A549 (cell line): ENCODE measurements at regions not wholly inside any gene's neighbourhood (a gene's known extent, or its start where the extent isn't known, plus 50 kb on each side); places are given as distances from the start of the nearest gene placed in this dataset.

Experiments
- ATAC-seq, 2 experiments: fragments of 200-7000 bp in 1 of 2; fragments of >200 bp in 1 of 2; cut with Nextera tagmentation in 1 of 2; cut with Tn5 transposase in 1 of 2; 3 replicates each; pipeline versions ENCODE4 v1.8.0 to v1.9.1; 2018 to 2020; ENCODE audit warnings: mild to moderate bottlenecking in 1 of 2, moderate library complexity in 1 of 2
- CTCF ChIA-PET: fragments of 300-600 bp; sonication (Branson Sonifier 250); formaldehyde crosslinking; extraction: SDS; loops from one replicate; lab custom pipeline; 2021; ENCODE audit warnings: antibody characterized with exemption, inconsistent platforms; lab: Yijun Ruan, JAX
- POLR2A ChIA-PET: fragments of 350-600 bp; formaldehyde crosslinking; extraction: SDS; loops from one replicate; lab custom pipeline; 2021; ENCODE audit warnings: antibody characterized with exemption, inconsistent platforms; lab: Yijun Ruan, JAX
- DNase-seq, 2 experiments: peaks; one replicate each; pipeline versions ENCODE4 v3.0.0 to v3.0.0-alpha.2; 2011 to 2016; ENCODE audit warnings: low read depth in 1 of 2, low spot score in 1 of 2
- FAIRE-seq: peaks from 2 replicates; lab custom pipeline; 2011; peaks lifted over from hg19 to GRCh38; lab: Jason Lieb, UNC
- H3K27ac ChIP-seq, 2 experiments: fragments of >200 bp; sonication (Bioruptor Twin); formaldehyde crosslinking; 3 replicates each; pipeline ENCODE4 v1.5.1; 2016 to 2017
- H3K4me1 ChIP-seq: fragments of >200 bp; sonication (Bioruptor Twin); formaldehyde crosslinking; 3 replicates; pipeline ENCODE4 v1.6.1; 2016
- H3K4me2 ChIP-seq: fragments of >200 bp; sonication (Bioruptor Twin); formaldehyde crosslinking; 3 replicates; pipeline ENCODE4 v1.6.1; 2016
- H3K4me3 ChIP-seq: fragments of >200 bp; sonication (Bioruptor Twin); formaldehyde crosslinking; 3 replicates; pipeline ENCODE4 v1.5.1; 2016
- H3K9me3 ChIP-seq: fragments of >200 bp; sonication (Bioruptor Twin); formaldehyde crosslinking; 3 replicates; pipeline ENCODE4 v1.6.1; 2016
- ATOH8 ChIP-seq: fragments of 250-450 bp; sonication (Bioruptor Pico); IDR thresholded peaks from 2 replicates; pipeline ENCODE4 v1.5.0; 2020; ENCODE audit warnings: low read depth, mild to moderate bottlenecking, moderate library complexity
- CHD2 ChIP-seq: fragments of 150-350 bp; IDR thresholded peaks from 2 replicates; pipeline ENCODE4 v1.6.1; 2014; ENCODE audit warnings: low read length; ENCODE audit not compliant: partially characterized antibody
- CHD4 ChIP-seq: fragments of 200-600 bp; sonication (generic); IDR thresholded peaks from 2 replicates; pipeline ENCODE4 v1.6.1; 2016; ENCODE audit warnings: antibody characterized with exemption, mild to moderate bottlenecking, borderline replicate concordance
- CTCF ChIP-seq: fragments of >200 bp; sonication (Bioruptor Twin); formaldehyde crosslinking; IDR thresholded peaks from 3 replicates; pipeline ENCODE4 v1.5.1; 2016
- ESRRA ChIP-seq: fragments of 150-350 bp; IDR thresholded peaks from 2 replicates; pipeline ENCODE4 v1.6.1; 2014; ENCODE audit warnings: mild to moderate bottlenecking, low read length, borderline replicate concordance
- GATA3 ChIP-seq: IDR thresholded peaks from 2 replicates; pipeline ENCODE4 v1.6.1; 2012; ENCODE audit warnings: borderline replicate concordance
- HDAC2 ChIP-seq: fragments of 200-600 bp; sonication (generic); IDR thresholded peaks from 2 replicates; pipeline ENCODE4 v1.6.1; 2016
- HMGXB4 ChIP-seq: fragments of 250-450 bp; sonication (Bioruptor Pico); IDR thresholded peaks from 2 replicates; pipeline ENCODE4 v1.5.0; 2021; ENCODE audit warnings: mild to moderate bottlenecking, moderate library complexity, borderline replicate concordance
- HOXA7 ChIP-seq: fragments of 250-450 bp; sonication (Bioruptor Pico); IDR thresholded peaks from 2 replicates; pipeline ENCODE4 v1.5.0; 2020; ENCODE audit warnings: mild to moderate bottlenecking, moderate library complexity
- JUN ChIP-seq, 2 experiments: fragments of >200 bp; sonication (Bioruptor Twin); formaldehyde crosslinking; IDR thresholded peaks; 2 replicates in 1 of 2; 3 replicates in 1 of 2; pipeline ENCODE4 v1.6.1; 2016 to 2017
- KDM1A ChIP-seq: fragments of 200-600 bp; sonication (generic); IDR thresholded peaks from 2 replicates; pipeline ENCODE4 v1.6.1; 2016; ENCODE audit warnings: low read depth, mild to moderate bottlenecking
- KDM5A ChIP-seq: fragments of 200-600 bp; sonication (generic); IDR thresholded peaks from 2 replicates; pipeline ENCODE4 v1.6.1; 2016; ENCODE audit warnings: antibody characterized with exemption, mild to moderate bottlenecking
- MYC ChIP-seq: IDR thresholded peaks from 2 replicates; pipeline ENCODE4 v1.6.1; 2012; ENCODE audit warnings: mild to moderate bottlenecking, inconsistent platforms, low read length, improper control_type of control experiment, borderline replicate concordance
- NFE2L2 ChIP-seq: fragments of 150-350 bp; conservative IDR thresholded peaks from 2 replicates; pipeline ENCODE4 v1.6.1; 2014; ENCODE audit warnings: low read length
- NR3C1 ChIP-seq: fragments of >200 bp; sonication (Bioruptor Twin); formaldehyde crosslinking; IDR thresholded peaks from 3 replicates; pipeline ENCODE4 v1.6.1; 2017
- RAD21 ChIP-seq, 2 experiments: fragments of >200 bp in 1 of 2; sonication (Bioruptor Twin) in 1 of 2; formaldehyde crosslinking in 1 of 2; IDR thresholded peaks in 1 of 2; conservative IDR thresholded peaks in 1 of 2; 2 replicates in 1 of 2; 3 replicates in 1 of 2; pipeline ENCODE4 v1.6.1; 2012 to 2018; ENCODE audit warnings: inconsistent platforms in 1 of 2
- RCOR1 ChIP-seq: fragments of 150-350 bp; IDR thresholded peaks from 2 replicates; pipeline ENCODE4 v1.6.1; 2014; ENCODE audit warnings: antibody characterized with exemption, low read length, low read depth
- SREBF2 ChIP-seq: fragments of 450-650 bp; IDR thresholded peaks from 2 replicates; pipeline ENCODE4 v1.6.1; 2014; ENCODE audit warnings: mild to moderate bottlenecking, moderate library complexity
- WGBS: methylation state at CpG from one replicate; pipeline ENCODE4 v1.1.6; 2017; ENCODE audit errors: missing lambda C conversion rate; 5-methylcytosine and 5-hydroxymethylcytosine counted together
- TF ChIP-seq, protein P1 (sequence below): fragments of 200-600 bp; sonication (generic); IDR thresholded peaks from 2 replicates; pipeline ENCODE4 v1.6.1; 2016; ENCODE audit warnings: antibody characterized with exemption, mild to moderate bottlenecking, moderate library complexity
- TF ChIP-seq, protein P2 (sequence below): fragments of >200 bp; sonication (Bioruptor Twin); formaldehyde crosslinking; IDR thresholded peaks from 2 replicates; pipeline ENCODE4 v1.6.1; 2016

DNA sequence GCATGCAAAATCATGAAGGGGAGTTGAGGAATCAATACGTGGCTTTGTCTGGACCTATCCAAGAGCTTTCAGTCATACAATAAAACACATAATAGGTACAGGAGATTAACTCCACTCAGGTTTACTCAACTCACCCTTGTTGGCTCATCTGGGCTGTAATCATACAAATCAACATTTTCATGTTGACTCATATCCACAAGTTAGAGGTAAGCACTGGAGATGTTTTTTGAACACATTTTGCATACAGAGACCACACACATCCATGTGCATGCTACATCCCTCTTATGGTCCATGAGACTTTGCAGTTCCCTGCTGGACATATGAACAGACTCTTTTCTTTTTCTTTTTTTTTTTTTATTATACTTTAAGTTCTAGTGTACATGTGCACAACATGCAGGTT is 336.9 kb upstream of the PIK3C3 start:
- H3K27ac ChIP-seq: no peak overlapping the region
- TF ChIP-seq HMGXB4 (CRISPR knock-in tag) (no peak), CHD4 (no peak), RCOR1 (no peak), GATA3 (no peak), HOXA7 (CRISPR knock-in tag) (no peak), ATOH8 (CRISPR knock-in tag) (no peak), JUN (IDR thresholded peaks at IDR 0.05) (no peak), KDM5A (no peak), CTCF (no peak), NR3C1 (no peak), KDM1A (no peak), HDAC2 (no peak)
- TF ChIP-seq, protein P1, sequence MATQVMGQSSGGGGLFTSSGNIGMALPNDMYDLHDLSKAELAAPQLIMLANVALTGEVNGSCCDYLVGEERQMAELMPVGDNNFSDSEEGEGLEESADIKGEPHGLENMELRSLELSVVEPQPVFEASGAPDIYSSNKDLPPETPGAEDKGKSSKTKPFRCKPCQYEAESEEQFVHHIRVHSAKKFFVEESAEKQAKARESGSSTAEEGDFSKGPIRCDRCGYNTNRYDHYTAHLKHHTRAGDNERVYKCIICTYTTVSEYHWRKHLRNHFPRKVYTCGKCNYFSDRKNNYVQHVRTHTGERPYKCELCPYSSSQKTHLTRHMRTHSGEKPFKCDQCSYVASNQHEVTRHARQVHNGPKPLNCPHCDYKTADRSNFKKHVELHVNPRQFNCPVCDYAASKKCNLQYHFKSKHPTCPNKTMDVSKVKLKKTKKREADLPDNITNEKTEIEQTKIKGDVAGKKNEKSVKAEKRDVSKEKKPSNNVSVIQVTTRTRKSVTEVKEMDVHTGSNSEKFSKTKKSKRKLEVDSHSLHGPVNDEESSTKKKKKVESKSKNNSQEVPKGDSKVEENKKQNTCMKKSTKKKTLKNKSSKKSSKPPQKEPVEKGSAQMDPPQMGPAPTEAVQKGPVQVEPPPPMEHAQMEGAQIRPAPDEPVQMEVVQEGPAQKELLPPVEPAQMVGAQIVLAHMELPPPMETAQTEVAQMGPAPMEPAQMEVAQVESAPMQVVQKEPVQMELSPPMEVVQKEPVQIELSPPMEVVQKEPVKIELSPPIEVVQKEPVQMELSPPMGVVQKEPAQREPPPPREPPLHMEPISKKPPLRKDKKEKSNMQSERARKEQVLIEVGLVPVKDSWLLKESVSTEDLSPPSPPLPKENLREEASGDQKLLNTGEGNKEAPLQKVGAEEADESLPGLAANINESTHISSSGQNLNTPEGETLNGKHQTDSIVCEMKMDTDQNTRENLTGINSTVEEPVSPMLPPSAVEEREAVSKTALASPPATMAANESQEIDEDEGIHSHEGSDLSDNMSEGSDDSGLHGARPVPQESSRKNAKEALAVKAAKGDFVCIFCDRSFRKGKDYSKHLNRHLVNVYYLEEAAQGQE: no peak
- TF ChIP-seq, protein P2, sequence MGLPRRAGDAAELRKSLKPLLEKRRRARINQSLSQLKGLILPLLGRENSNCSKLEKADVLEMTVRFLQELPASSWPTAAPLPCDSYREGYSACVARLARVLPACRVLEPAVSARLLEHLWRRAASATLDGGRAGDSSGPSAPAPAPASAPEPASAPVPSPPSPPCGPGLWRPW: no peak
- H3K4me2 ChIP-seq: no peak overlapping the region
- H3K4me3 ChIP-seq: no peak overlapping the region
- 8% methylated on average over 1 of the region's 1 CpG for WGBS
- ATAC-seq (no peak), DNase-seq (no peak), FAIRE-seq (no peak)
- H3K9me3 ChIP-seq: no peaks in the 10 kb centered on the region
- no peaks in the 10 kb centered on the region for H3K4me1 ChIP-seq
- ChIA-PET POLR2A (no interaction called here), CTCF (no interaction called here)

DNA sequence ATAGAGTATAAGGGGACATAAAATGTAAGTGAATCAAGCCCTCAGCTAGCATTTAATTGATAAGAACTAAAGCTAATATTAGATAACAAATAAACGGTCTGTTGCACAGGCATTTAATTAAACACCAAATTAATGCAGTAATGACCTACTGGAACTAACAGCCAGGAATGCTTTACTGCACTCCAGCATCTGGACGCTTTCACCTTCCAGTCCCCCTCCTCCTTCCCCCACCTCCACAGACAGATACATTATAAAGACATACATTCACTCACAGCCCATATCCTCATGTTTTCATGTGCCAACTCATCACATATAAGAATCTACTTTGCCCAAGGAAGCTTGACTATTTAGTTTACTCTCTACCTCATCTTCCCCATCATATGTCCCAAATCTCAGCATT is 337.4 kb upstream of the PIK3C3 start:
- DNase-seq: no peak
- 0% methylated on average over 2 of the region's 2 CpGs for WGBS
- H3K4me2 ChIP-seq: no peak overlapping the region
- TF ChIP-seq MYC (no peak), KDM1A (no peak), CHD2 (no peak), NFE2L2 (no peak), SREBF2 (no peak), ESRRA (no peak), RAD21 (conservative IDR thresholded peaks at IDR 0.05 in 1 of 2, IDR thresholded peaks at IDR 0.05 in 1 of 2) (no peak), NR3C1 (no peak)
- TF ChIP-seq, all 56 proteins: peak for 0
- Histone ChIP-seq H3K4me1 (no peaks in the 10 kb centered on the region), H3K9me3 (no peaks in the 10 kb centered on the region), H3K4me3 (no peak overlapping the region), H3K27ac (no peak overlapping the region)
- FAIRE-seq (no peak), ATAC-seq (no peak)
- ChIA-PET POLR2A (no interaction called here), CTCF (no interaction called here)
